ENCODE measurements at regions not wholly inside any gene's neighbourhood (a gene's known extent, or its start where the extent isn't known, plus 50 kb on each side); places are given as distances from the start of the nearest gene placed in this dataset.

- FAIRE-seq (no peak), DNase-seq (ENCODE audit: low read depth, low spot score) (no peak)
- no peaks in the 10 kb centered on the region for H3K9me3 ChIP-seq (ENCODE audit: control insufficient read depth, low read depth, low read length)
- H3K9ac ChIP-seq (ENCODE audit: control insufficient read depth, extremely low read depth, insufficient read depth, low read length), result no peak overlapping the region
- no peaks in the 10 kb centered on the region for H4K20me1 ChIP-seq (ENCODE audit: control insufficient read depth, extremely low read depth, insufficient read depth, low read length)
- no peaks in the 10 kb centered on the region for H3K9me1 ChIP-seq (ENCODE audit: control insufficient read depth, extremely low read depth, insufficient read depth, low read length)
- TF ChIP-seq CTCF (optimal IDR thresholded peaks at IDR 0.05 in 1 of 3, IDR thresholded peaks at IDR 0.05 in 1 of 3, conservative IDR thresholded peaks at IDR 0.05 in 1 of 3; ENCODE audit: extremely low read depth in 1 of 3, insufficient read depth in 2 of 3, low read length in 3 of 3) (no peak), EZH2 (IDR thresholded peaks at IDR 0.05; ENCODE audit: low read length) (no peak)
- H2AFZ ChIP-seq (ENCODE audit: control insufficient read depth, low read length), result no peak overlapping the region
- H3K4me1 ChIP-seq (ENCODE audit: control insufficient read depth, extremely low read depth, insufficient read depth, low read length), result no peaks in the 10 kb centered on the region
- H3K4me2 ChIP-seq (ENCODE audit: control insufficient read depth, extremely low read depth, insufficient read depth, low read depth, low read length), result no peak overlapping the region
- no peaks in the 10 kb centered on the region for H3K79me2 ChIP-seq (ENCODE audit: control insufficient read depth, insufficient read depth, low read length)
- H3K36me3 ChIP-seq (ENCODE audit: control insufficient read depth in 2 of 2, extremely low read depth in 1 of 2, insufficient read depth in 2 of 2, low read length in 2 of 2), result no peaks in the 10 kb centered on the region
- dilution Hi-C loops (cut with MboI; ENCODE audit: extremely low pct_ligation_motif_present, low sequenced_read_pairs), result no loop called here
- no peaks in the 10 kb centered on the region for H3K27me3 ChIP-seq (ENCODE audit: control insufficient read depth, extremely low read depth, insufficient read depth, low read length)
- H3K27ac ChIP-seq (ENCODE audit: control insufficient read depth, insufficient read depth, low read length), result no peak overlapping the region
- H3K4me3 ChIP-seq (ENCODE audit: control insufficient read depth in 2 of 3, extremely low read depth in 1 of 3, insufficient read depth in 2 of 3, low read depth in 1 of 3, low read length in 3 of 3), result no peak overlapping the region
Observed at GRCh38 chr6:163691049-163691448, 276.5 kb downstream of the QKI start.

- no peak overlapping the region for H3K4me3 ChIP-seq (ENCODE audit: control insufficient read depth in 2 of 3, extremely low read depth in 1 of 3, insufficient read depth in 2 of 3, low read depth in 1 of 3, low read length in 3 of 3)
- no peaks in the 10 kb centered on the region for H3K79me2 ChIP-seq (ENCODE audit: control insufficient read depth, insufficient read depth, low read length)
- no peak overlapping the region for H3K9ac ChIP-seq (ENCODE audit: control insufficient read depth, extremely low read depth, insufficient read depth, low read length)
- no peaks in the 10 kb centered on the region for H4K20me1 ChIP-seq (ENCODE audit: control insufficient read depth, extremely low read depth, insufficient read depth, low read length)
- H3K9me1 ChIP-seq (ENCODE audit: control insufficient read depth, extremely low read depth, insufficient read depth, low read length), result no peaks in the 10 kb centered on the region
- H3K27me3 ChIP-seq (ENCODE audit: control insufficient read depth, extremely low read depth, insufficient read depth, low read length), result no peaks in the 10 kb centered on the region
- FAIRE-seq (no peak), DNase-seq (ENCODE audit: low read depth, low spot score) (no peak)
- H3K36me3 ChIP-seq (ENCODE audit: control insufficient read depth in 2 of 2, extremely low read depth in 1 of 2, insufficient read depth in 2 of 2, low read length in 2 of 2), result no peaks in the 10 kb centered on the region
- H3K4me2 ChIP-seq (ENCODE audit: control insufficient read depth, extremely low read depth, insufficient read depth, low read depth, low read length), result no peak overlapping the region
- H3K27ac ChIP-seq (ENCODE audit: control insufficient read depth, insufficient read depth, low read length), result no peak overlapping the region
- H3K9me3 ChIP-seq (ENCODE audit: control insufficient read depth, low read depth, low read length), result no peaks in the 10 kb centered on the region
- dilution Hi-C loops (cut with MboI; ENCODE audit: extremely low pct_ligation_motif_present, low sequenced_read_pairs), result no loop called here
- TF ChIP-seq EZH2 (IDR thresholded peaks at IDR 0.05; ENCODE audit: low read length) (no peak), CTCF (optimal IDR thresholded peaks at IDR 0.05 in 1 of 3, IDR thresholded peaks at IDR 0.05 in 1 of 3, conservative IDR thresholded peaks at IDR 0.05 in 1 of 3; ENCODE audit: extremely low read depth in 1 of 3, insufficient read depth in 2 of 3, low read length in 3 of 3) (no peak)
- no peaks in the 10 kb centered on the region for H3K4me1 ChIP-seq (ENCODE audit: control insufficient read depth, extremely low read depth, insufficient read depth, low read length)
- H2AFZ ChIP-seq (ENCODE audit: control insufficient read depth, low read length), result no peak overlapping the region
Observed at GRCh38 chr6:163688739-163689362, 274.3 kb downstream of the QKI start.

Data from keratinocyte (primary cell).